Panc1 (cell line): ENCODE measurements at regions not wholly inside any gene's neighbourhood (a gene's known extent, or its start where the extent isn't known, plus 50 kb on each side); places are given as distances from the start of the nearest gene placed in this dataset.

Source experiments
- ATAC-seq: fragments of 200-7000 bp; cut with Tn5 transposase; 2 replicates; pipeline ENCODE4 v1.9.1; 2020; ENCODE audit warnings: mild to moderate bottlenecking, moderate library complexity
- BruUV-seq: library from RNA; stranded (reverse); fragments of 400-500 nt; replicated peaks from 2 replicates; lab custom pipeline; 2021; lab: Mats Ljungman, UMichigan
- CTCF ChIA-PET: fragments of 300-600 bp; sonication (Branson Sonifier 250); formaldehyde crosslinking; loops from one replicate; lab custom pipeline; 2022; ENCODE audit warnings: antibody characterized with exemption; lab: Charles Lee
- POLR2A ChIA-PET: fragments of 300-600 bp; sonication (Branson Sonifier 250); formaldehyde crosslinking; loops from one replicate; lab custom pipeline; 2022; ENCODE audit warnings: antibody characterized with exemption; lab: Charles Lee
- DNase-seq: peaks from one replicate; pipeline ENCODE4 v3.0.0-alpha.2; 2010; ENCODE audit warnings: low read depth, low spot score
- H3K27ac ChIP-seq: 2 replicates; pipeline ENCODE4 v1.5.1; 2011; ENCODE audit warnings: mild to moderate bottlenecking, low read length, inconsistent platforms
- H3K27me3 ChIP-seq: fragments of 200-500 bp; sonication (Bioruptor generic); 2 replicates; pipeline ENCODE4 v1.6.0; 2014; ENCODE audit warnings: low read length, inconsistent platforms; ENCODE audit not compliant: control insufficient read depth, insufficient read depth
- H3K36me3 ChIP-seq: fragments of 200-500 bp; sonication (Bioruptor generic); 2 replicates; pipeline ENCODE4 v1.5.1; 2014; ENCODE audit warnings: inconsistent platforms, mild to moderate bottlenecking, low read length, moderate library complexity; ENCODE audit not compliant: control insufficient read depth, insufficient read depth
- H3K4me1 ChIP-seq: 2 replicates; pipeline ENCODE4 v1.5.1; 2011; ENCODE audit warnings: inconsistent platforms, mild to moderate bottlenecking, low read length, moderate library complexity; ENCODE audit not compliant: control insufficient read depth, insufficient read depth
- H3K4me3 ChIP-seq, 2 experiments: 2 replicates each; pipeline ENCODE4 v1.5.1; 2011 to 2012; ENCODE audit warnings: low read depth in 2 of 2, low read length in 2 of 2, mild to moderate bottlenecking in 2 of 2, inconsistent platforms in 1 of 2, moderate library complexity in 1 of 2
- H3K9me3 ChIP-seq: fragments of 200-500 bp; sonication (Bioruptor generic); 2 replicates; pipeline ENCODE4 v1.5.1; 2014; ENCODE audit warnings: low read depth, mild to moderate bottlenecking, inconsistent platforms, low read length, moderate library complexity; ENCODE audit not compliant: control insufficient read depth, insufficient read depth
- POLR2AphosphoS5 ChIP-seq: IDR thresholded peaks from 2 replicates; pipeline ENCODE4 v1.6.1; 2012; ENCODE audit warnings: mild to moderate bottlenecking, low read depth, low read length, moderate library complexity
- REST ChIP-seq, 2 experiments: IDR thresholded peaks; 2 replicates each; pipeline ENCODE4 v1.6.1; 2011 to 2012; ENCODE audit warnings: low read depth in 2 of 2, control low read depth in 1 of 2, low read length in 1 of 2, mild to moderate bottlenecking in 1 of 2, moderate library complexity in 1 of 2; ENCODE audit not compliant: insufficient read depth in 1 of 2
- SIN3A ChIP-seq: IDR thresholded peaks from 2 replicates; pipeline ENCODE4 v1.6.1; 2012; ENCODE audit warnings: low read depth, mild to moderate bottlenecking, low read length, moderate library complexity, borderline replicate concordance; ENCODE audit not compliant: insufficient read depth
- TCF7L2 ChIP-seq: IDR thresholded peaks from 2 replicates; pipeline ENCODE4 v1.6.1; 2011; ENCODE audit warnings: mild to moderate bottlenecking, low read depth, low read length, inconsistent platforms
- in situ Hi-C: cut with HindIII; loops from 2 replicates; pipeline ENCODE4 v1.10.0; 2016; ENCODE audit warnings: low sequenced_read_pairs, low pct_unique_long_range_greater_than_20kb
- intact Hi-C: fragments of 100-400 bp; cut with micrococcal nuclease; formaldehyde crosslinking; loops from one replicate; pipeline ENCODE4 v1.10.0; 2022; ENCODE audit not compliant: unreplicated experiment
- TF ChIP-seq, protein P1 (sequence below): fragments of 450-650 bp; IDR thresholded peaks from 2 replicates; pipeline ENCODE4 v1.5.1; 2017; ENCODE audit warnings: mild to moderate bottlenecking

- no peaks in the 10 kb centered on the region for H3K9me3 ChIP-seq
- TF ChIP-seq POLR2AphosphoS5 (no peak), SIN3A (no peak), TCF7L2 (no peak), REST (IDR thresholded peaks at IDR 0.05; ENCODE audit: insufficient read depth in 1 of 2, low read depth in 2 of 2, low read length in 1 of 2) (no peak)
- TF ChIP-seq, protein P1, sequence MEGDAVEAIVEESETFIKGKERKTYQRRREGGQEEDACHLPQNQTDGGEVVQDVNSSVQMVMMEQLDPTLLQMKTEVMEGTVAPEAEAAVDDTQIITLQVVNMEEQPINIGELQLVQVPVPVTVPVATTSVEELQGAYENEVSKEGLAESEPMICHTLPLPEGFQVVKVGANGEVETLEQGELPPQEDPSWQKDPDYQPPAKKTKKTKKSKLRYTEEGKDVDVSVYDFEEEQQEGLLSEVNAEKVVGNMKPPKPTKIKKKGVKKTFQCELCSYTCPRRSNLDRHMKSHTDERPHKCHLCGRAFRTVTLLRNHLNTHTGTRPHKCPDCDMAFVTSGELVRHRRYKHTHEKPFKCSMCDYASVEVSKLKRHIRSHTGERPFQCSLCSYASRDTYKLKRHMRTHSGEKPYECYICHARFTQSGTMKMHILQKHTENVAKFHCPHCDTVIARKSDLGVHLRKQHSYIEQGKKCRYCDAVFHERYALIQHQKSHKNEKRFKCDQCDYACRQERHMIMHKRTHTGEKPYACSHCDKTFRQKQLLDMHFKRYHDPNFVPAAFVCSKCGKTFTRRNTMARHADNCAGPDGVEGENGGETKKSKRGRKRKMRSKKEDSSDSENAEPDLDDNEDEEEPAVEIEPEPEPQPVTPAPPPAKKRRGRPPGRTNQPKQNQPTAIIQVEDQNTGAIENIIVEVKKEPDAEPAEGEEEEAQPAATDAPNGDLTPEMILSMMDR, result no peak
- no peaks in the 10 kb centered on the region for H3K4me1 ChIP-seq
- no TSS peak for BruUV-seq
- ATAC-seq (no peak), DNase-seq (no peak)
- no peaks in the 10 kb centered on the region for H3K36me3 ChIP-seq
- ChIA-PET POLR2A (no interaction called here), CTCF (no interaction called here)
- H3K27me3 ChIP-seq, result no peaks in the 10 kb centered on the region
- no peak overlapping the region for H3K27ac ChIP-seq
- intact Hi-C loops (no loop called here), in situ Hi-C loops (no loop called here)
- no peak overlapping the region for H3K4me3 ChIP-seq
Observed at GRCh38 chr13:61136515-61136914, 279.1 kb downstream of the PCDH20 start.

- no peak overlapping the region for H3K27ac ChIP-seq
- no peaks in the 10 kb centered on the region for H3K9me3 ChIP-seq
- intact Hi-C loops, result no loop called here
- TF ChIP-seq, protein P1, result no peak
- TF ChIP-seq POLR2AphosphoS5, result no peak
- TF ChIP-seq REST (IDR thresholded peaks at IDR 0.05; ENCODE audit: insufficient read depth in 1 of 2, low read depth in 2 of 2, low read length in 1 of 2), result no peak
- TF ChIP-seq TCF7L2, result no peak
- no peak for TF ChIP-seq SIN3A
- H3K4me3 ChIP-seq, result no peak overlapping the region
- DNase-seq (no peak), ATAC-seq (no peak)
- ChIA-PET POLR2A (no interaction called here), CTCF (no interaction called here)
- in situ Hi-C loops, result no loop called here
- no peaks in the 10 kb centered on the region for H3K4me1 ChIP-seq
- no peaks in the 10 kb centered on the region for H3K27me3 ChIP-seq
- H3K36me3 ChIP-seq, result no peaks in the 10 kb centered on the region
- no TSS peak for BruUV-seq
Observed at GRCh38 chr13:61136093-61136492, 279.6 kb downstream of the PCDH20 start.
